NB4 (cell line): ENCODE measurements at regions not wholly inside any gene's neighbourhood (a gene's known extent, or its start where the extent isn't known, plus 50 kb on each side); places are given as distances from the start of the nearest gene placed in this dataset.

Experiments
- DNase-seq: peaks from one replicate; pipeline ENCODE4 v3.0.0; 2010; ENCODE audit warnings: low read depth
- H3K4me3 ChIP-seq: one replicate; pipeline ENCODE4 v1.5.1; 2011; ENCODE audit warnings: mild to moderate bottlenecking, low read depth, low read length, moderate library complexity
- CTCF ChIP-seq: IDR thresholded peaks from one replicate; pipeline ENCODE4 v1.5.1; 2012; ENCODE audit warnings: low read depth, low read length
- MAX ChIP-seq: IDR thresholded peaks from 2 replicates; pipeline ENCODE4 v1.6.1; 2011; ENCODE audit warnings: low read depth, low read length
- MYC ChIP-seq: IDR thresholded peaks from 2 replicates; pipeline ENCODE4 v1.6.1; 2011; ENCODE audit warnings: low read depth, low read length
- POLR2A ChIP-seq: IDR thresholded peaks from 2 replicates; pipeline ENCODE4 v1.6.1; 2011; ENCODE audit warnings: mild to moderate bottlenecking; ENCODE audit not compliant: insufficient read length; ENCODE audit errors: extremely low read depth

GRCh38 chr3:139157161-139157932, 112.7 kb upstream of the PRR23C start:
- H3K4me3 ChIP-seq, result no peak overlapping the region
- DNase-seq, result no peak
- TF ChIP-seq CTCF (no peak), POLR2A (no peak), MYC (no peak), MAX (no peak)

- TF ChIP-seq POLR2A (no peak), MYC (no peak), MAX (no peak), CTCF (no peak)
- no peak overlapping the region for H3K4me3 ChIP-seq
- no peak for DNase-seq
Observed at GRCh38 chr3:139159356-139159755, 114.7 kb upstream of the PRR23C start.

GRCh38 chr3:139173372-139174108, 128.8 kb upstream of the PRR23C start:
- TF ChIP-seq MYC, result no peak
- TF ChIP-seq MAX, result no peak
- TF ChIP-seq POLR2A, result no peak
- TF ChIP-seq CTCF, result no peak
- no peak for DNase-seq
- no peak overlapping the region for H3K4me3 ChIP-seq

GRCh38 chr3:139180489-139180888, 135.8 kb upstream of the PRR23C start:
- no peak for DNase-seq
- TF ChIP-seq MYC, result no peak
- no peak for TF ChIP-seq MAX
- TF ChIP-seq CTCF, result no peak
- TF ChIP-seq POLR2A, result no peak
- H3K4me3 ChIP-seq, result no peak overlapping the region

GRCh38 chr3:139182143-139182542, 137.5 kb upstream of the PRR23C start:
- TF ChIP-seq MAX (no peak), POLR2A (no peak), MYC (no peak), CTCF (no peak)
- no peak for DNase-seq
- H3K4me3 ChIP-seq, result no peak overlapping the region
